COLO668 (cell line): ENCODE measurements at regions not wholly inside any gene's neighbourhood (a gene's known extent, or its start where the extent isn't known, plus 50 kb on each side); places are given as distances from the start of the nearest gene placed in this dataset.

Source experiments
- DNase-seq: peaks from one replicate; lab custom pipeline; 2025; ENCODE audit not compliant: unreplicated experiment; lab: John Stamatoyannopoulos, UW

- peak; percentile 50 for DNase-seq
Observed at GRCh38 chr4:177047070-177047850, 254.5 kb upstream of the VEGFC start.

GRCh38 chr4:177047851-177048174 lies 255.1 kb upstream of the VEGFC start:
- no peak for DNase-seq

GRCh38 chr4:177051473-177052060 lies 258.1 kb upstream of the NEIL3 start:
- peak; percentile 4 for DNase-seq

GRCh38 chr4:177052211-177052934 lies 257.3 kb upstream of the NEIL3 start:
- no peak for DNase-seq

GRCh38 chr4:177057186-177057585 lies 252.5 kb upstream of the NEIL3 start:
- no peak for DNase-seq

GRCh38 chr4:177064116-177064515 lies 245.6 kb upstream of the NEIL3 start:
- DNase-seq, result no peak

- DNase-seq, result no peak
Observed at GRCh38 chr4:177064729-177065394, 244.8 kb upstream of the NEIL3 start.

- DNase-seq, result no peak
Observed at GRCh38 chr4:177066746-177067145, 242.9 kb upstream of the NEIL3 start.

GRCh38 chr4:177070533-177071058 lies 239.1 kb upstream of the NEIL3 start:
- no peak for DNase-seq

- DNase-seq, result no peak
Observed at GRCh38 chr4:177077095-177077971, 232.3 kb upstream of the NEIL3 start.

GRCh38 chr4:177079327-177079726 lies 230.3 kb upstream of the NEIL3 start:
- DNase-seq, result no peak

- no peak for DNase-seq
Observed at GRCh38 chr4:177080388-177080787, 229.3 kb upstream of the NEIL3 start.

GRCh38 chr4:177087060-177087459 lies 222.6 kb upstream of the NEIL3 start:
- no peak for DNase-seq

- DNase-seq, result no peak
Observed at GRCh38 chr4:177087499-177087898, 222.2 kb upstream of the NEIL3 start.

- DNase-seq, result no peak
Observed at GRCh38 chr4:177091515-177091914, 218.2 kb upstream of the NEIL3 start.

- DNase-seq, result no peak
Observed at GRCh38 chr4:177092807-177093206, 216.9 kb upstream of the NEIL3 start.

GRCh38 chr4:177093964-177094363 lies 215.7 kb upstream of the NEIL3 start:
- no peak for DNase-seq

GRCh38 chr4:177097291-177097690 lies 212.4 kb upstream of the NEIL3 start:
- DNase-seq, result no peak

GRCh38 chr4:177099211-177099610 lies 210.5 kb upstream of the NEIL3 start:
- no peak for DNase-seq

- no peak for DNase-seq
Observed at GRCh38 chr4:177100307-177100706, 209.4 kb upstream of the NEIL3 start.
